Epidermal melanocyte (primary cell): ENCODE measurements at regions not wholly inside any gene's neighbourhood (a gene's known extent, or its start where the extent isn't known, plus 50 kb on each side); places are given as distances from the start of the nearest gene placed in this dataset.

Experiments used
- DNase-seq: peaks from one replicate; pipeline ENCODE4 v3.0.0; 2011; ENCODE audit warnings: low spot score; ENCODE audit not compliant: insufficient read length

DNA sequence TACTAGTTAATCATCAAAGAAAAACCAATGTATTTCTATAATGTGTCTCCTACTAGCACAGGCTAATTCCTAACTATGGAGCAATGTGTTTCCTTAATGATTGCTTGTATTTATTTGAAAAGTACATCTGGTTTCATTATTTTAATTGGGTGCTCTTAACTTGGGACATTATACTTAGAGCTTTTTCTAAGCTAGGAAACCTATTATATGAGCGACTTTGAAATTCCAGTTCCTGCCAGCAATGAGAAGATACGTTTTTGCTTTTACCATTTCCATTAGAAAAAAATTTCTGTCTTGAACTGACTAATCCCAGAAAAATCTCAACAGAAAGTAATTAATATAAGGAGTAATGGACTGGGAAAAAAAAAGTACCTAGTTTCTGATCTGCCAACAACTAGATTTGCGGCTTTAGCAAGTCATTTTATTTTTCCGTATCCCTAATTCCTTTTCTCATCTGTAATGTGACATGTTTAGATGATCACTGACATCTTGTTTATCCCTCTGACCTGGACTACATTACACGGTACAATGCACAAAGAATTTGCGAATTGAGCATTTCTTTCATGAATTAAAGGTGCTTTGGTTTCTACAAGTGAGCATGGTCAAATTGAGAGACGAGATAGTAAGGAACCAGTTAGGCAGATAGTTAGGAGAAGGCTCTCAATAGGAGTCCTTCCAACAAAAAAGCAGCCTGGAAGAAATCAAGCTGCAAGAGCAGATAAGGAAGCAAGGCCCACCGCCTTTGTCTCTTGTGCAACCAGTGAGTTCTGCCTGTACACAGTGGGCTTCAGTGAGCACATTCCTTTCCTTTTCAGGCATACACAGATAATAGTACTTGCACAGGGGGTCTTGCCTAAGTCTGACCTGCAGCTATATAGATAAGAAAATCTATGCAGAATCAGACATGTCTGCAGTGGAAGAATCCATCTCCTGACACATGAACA, 1765.0 kb upstream of the FLRT2 start:
- no peak for DNase-seq

GRCh38 chr14:83777516-83777915, 1752.4 kb upstream of the FLRT2 start:
- no peak for DNase-seq

GRCh38 chr14:83779266-83779665, 1750.7 kb upstream of the FLRT2 start:
- no peak for DNase-seq

GRCh38 chr14:83780321-83780720, 1749.6 kb upstream of the FLRT2 start:
- no peak for DNase-seq

GRCh38 chr14:83798421-83798820, 1731.5 kb upstream of the FLRT2 start:
- no peak for DNase-seq

- no peak for DNase-seq
These were observed 1730.7 kb upstream of the FLRT2 start for GRCh38 chr14:83799233-83799632.

GRCh38 chr14:83814896-83815295, 1715.0 kb upstream of the FLRT2 start:
- no peak for DNase-seq

- no peak for DNase-seq
These were observed 1713.2 kb upstream of the FLRT2 start for GRCh38 chr14:83816761-83817160.

GRCh38 chr14:83825843-83826242, 1704.1 kb upstream of the FLRT2 start:
- DNase-seq, result no peak

DNA sequence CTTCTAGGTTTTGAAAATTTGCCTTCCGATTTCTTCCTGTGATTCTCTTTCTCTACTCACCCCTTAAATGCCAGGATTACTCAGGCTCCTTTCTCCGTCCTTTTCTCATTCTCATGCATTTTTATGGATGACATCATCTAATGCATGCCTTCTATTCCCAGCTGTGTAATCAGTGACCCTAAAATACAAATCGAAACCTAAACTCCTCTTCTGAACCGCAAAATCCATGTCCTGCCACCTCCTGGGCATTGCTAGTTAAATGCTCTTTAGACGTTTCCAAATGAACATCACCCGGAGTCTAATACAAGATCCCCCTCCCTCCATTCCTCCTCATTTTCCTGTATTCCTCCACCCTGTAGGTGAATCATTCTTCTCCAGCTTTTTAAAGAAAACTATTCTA, 1703.1 kb upstream of the FLRT2 start:
- DNase-seq, result no peak

DNA sequence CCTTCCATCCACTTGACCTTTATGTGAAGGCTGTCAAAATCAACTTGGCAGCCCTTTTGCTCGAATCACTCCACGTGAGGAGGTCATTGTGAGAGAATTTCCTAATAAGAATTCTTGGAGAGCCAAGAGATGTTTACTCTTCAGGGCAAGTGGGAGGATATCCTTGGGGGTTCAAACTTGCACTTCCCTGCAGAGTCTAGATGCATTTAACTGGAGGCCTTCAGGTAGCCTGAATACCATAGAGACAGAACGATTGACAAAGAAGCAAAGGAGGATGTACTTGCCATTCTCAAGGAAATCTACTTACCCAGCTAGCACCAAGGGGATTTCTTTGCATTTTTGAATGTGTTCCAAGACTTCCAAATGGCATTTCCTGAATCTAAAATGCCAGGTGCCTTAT, 1702.6 kb upstream of the FLRT2 start:
- DNase-seq, result no peak

DNA sequence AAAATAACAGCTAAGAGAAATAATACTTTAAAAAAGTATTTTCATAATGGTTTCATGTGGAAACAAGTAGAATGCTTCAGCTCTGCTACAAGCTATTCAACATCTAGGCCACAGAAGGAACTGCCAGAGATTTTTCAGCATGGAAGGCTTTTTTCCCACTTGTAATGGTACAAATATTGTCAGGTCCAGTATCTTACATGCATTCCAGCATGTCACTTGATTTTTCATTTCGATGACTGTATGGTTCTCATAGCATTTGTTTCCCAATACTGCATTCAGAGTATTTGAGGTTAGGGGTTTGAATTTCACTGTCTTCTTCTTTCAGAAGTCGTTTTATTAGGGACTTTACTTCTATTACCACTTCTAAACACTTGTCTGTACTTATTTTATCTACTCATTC, 1701.5 kb upstream of the FLRT2 start:
- no peak for DNase-seq

DNA sequence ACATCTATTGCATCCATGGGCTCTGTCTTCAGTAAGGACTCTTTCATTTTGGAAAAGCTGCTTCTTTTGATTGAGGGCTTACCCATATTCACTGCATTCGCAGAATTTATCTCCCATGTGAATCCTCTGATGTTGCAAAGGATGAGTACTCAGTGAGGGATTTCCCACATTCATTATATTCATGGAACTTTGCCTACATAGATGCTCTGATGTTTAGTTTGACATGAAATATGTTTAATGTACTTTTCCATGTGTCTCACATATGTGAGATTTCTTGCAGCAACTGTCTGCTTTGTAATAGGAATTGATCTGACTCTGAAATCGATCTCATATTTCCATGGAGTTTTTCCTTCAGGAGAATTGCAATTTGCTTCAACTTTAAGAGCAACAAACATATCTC, 1699.6 kb upstream of the FLRT2 start:
- no peak for DNase-seq

DNA sequence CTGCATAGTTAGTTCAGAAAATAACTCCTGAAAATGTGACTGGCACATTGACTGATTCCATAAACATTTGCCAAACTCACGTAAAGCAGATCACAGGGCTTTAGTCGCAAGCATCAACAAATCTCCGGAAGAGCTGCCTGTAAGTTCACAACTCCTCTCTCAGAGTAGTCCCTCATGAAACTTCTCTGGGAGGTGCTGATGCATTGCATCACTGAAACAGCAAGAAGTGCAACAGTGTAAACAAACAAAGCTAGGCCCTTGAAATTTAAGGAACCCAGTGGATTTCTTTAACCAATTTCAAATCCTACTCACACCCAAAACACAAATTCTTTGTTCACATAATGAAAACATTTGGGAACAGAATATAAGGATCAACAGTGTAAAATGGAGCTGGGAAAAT, 1691.7 kb upstream of the FLRT2 start:
- DNase-seq, result no peak

- DNase-seq, result no peak
These were observed 1687.4 kb upstream of the FLRT2 start for GRCh38 chr14:83842547-83842946.

DNA sequence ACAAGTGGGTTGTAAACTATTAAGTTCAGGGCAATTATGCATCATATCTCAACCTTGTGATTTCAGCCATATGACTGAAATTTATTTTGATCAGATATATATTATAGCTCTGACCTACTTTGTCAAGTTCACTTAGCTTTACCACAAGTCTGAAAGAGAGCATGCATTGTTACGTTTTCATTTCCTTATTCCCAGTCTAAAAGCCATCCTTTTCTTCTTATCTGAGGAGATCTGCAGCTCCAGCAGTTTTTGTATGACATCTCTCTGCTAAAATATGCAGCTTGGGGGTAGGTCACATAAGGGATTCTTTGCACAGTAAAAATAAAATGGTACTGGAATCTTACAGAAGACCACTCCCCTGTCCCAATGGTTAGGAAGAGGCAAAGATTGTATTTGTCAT, 1682.8 kb upstream of the FLRT2 start:
- DNase-seq, result no peak

DNA sequence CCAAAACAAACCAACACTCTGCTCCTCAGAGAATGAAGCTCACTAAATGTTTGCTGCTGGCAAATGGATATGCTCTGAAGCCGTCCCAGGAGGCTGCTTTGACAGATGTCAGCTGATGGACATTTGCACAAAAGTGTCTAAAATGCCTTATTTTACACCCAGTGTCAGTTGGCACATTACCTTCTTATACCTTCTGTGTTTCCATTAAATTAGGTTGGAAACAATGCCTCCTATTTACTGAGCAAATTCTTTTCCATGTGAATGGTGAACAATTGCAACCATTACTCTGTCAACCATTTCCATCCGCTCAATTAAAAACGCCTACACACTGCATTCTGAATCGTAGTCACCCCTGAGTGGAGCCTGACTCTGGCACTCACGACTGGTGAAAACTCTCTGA, 1679.9 kb upstream of the FLRT2 start:
- no peak for DNase-seq

- DNase-seq, result no peak
These were observed 1673.6 kb upstream of the FLRT2 start for GRCh38 chr14:83856334-83856733.

DNA sequence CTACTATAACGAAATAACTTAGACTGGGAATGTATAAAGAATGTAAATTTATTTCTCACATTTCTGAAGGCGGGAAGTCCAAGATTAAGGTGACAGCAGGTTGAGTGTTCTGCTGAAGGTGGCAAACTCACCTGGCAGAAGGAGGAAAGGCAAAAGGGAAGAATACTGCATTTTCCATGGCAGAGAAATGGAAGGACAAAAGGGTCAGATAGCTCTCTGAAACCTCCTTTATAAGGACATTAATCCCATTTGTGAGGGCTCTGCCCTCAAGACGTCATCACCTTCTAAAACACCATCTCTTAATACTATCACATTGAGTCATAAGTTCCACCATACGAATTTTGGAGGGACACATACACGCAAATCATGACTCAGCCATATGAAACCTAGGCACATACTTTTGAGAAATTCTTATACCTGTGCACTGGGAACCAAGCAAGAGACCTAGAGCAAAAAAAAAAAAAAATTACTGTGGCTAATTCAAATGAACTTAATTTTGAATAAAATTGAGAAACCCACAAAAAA, 1669.3 kb upstream of the FLRT2 start:
- DNase-seq, result no peak

- DNase-seq, result no peak
These were observed 1666.7 kb upstream of the FLRT2 start for GRCh38 chr14:83863042-83863774.

DNA sequence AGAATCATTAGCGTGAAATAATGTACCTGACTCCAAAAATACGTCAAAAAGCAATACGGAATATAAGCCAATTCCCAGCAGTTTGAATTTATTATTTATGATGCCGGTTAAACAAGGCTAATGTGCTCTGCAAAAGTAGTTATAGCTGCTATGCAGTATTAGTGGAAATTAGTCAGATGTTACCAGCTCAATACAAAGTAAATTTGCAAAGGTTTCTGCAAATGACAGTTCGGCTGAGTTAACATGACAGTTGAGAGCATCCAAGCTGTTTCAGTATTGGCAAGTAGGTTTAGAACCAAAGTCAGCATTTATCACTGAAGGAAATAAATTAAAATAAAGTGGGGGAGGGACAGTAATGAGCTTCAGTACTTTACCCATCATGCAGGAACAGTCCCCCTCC, 1665.8 kb upstream of the FLRT2 start:
- DNase-seq, result no peak

DNA sequence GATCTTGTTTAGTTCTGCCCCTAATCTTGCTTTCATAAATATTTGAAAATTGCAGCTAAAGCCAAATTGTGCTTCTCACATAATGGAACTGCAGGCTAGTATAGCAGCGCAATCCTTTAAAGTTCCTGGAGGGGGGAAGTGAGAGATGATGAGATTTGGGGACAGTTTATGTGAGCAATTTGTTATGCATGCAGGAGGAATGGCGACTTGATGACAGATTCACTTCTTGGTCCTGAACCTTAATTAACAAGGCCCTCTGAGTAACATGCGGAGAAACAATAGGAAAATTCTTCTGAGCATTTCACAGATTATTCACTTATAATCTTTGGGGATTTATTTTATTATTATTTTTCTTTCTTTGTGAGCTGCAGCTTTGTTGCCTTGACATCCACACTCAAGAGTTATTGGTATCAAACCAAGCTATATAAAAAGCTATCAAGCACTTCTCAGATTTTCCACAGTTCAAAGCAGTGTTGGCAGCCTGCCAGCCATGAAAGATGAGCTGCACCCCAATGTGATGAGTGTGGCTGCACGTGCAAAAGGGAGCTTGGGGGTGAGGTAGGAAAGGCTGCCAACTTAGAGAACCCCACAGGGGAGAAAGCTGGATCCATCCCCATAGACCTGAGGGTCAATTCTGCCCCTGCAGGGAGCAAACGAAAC, 1662.2 kb upstream of the FLRT2 start:
- no peak for DNase-seq
